B cell (primary cell): ENCODE measurements at regions not wholly inside any gene's neighbourhood (a gene's known extent, or its start where the extent isn't known, plus 50 kb on each side); places are given as distances from the start of the nearest gene placed in this dataset.

Experiments
- ATAC-seq: fragments of 200-7000 bp; cut with Tn5 transposase; one replicate; pipeline ENCODE4 v1.10.0; 2021; ENCODE audit warnings: low read depth, mild to moderate bottlenecking, moderate number of reproducible peaks, moderate library complexity
- CTCF ChIA-PET: fragments of 350-600 bp; sonication (Branson Sonifier 250); formaldehyde crosslinking; loops from one replicate; lab custom pipeline; 2021; ENCODE audit warnings: antibody characterized with exemption, inconsistent platforms; lab: Charles Lee
- POLR2A ChIA-PET: fragments of 350-600 bp; sonication (Branson Sonifier 250); formaldehyde crosslinking; loops from one replicate; lab custom pipeline; 2021; ENCODE audit warnings: antibody characterized with exemption; lab: Charles Lee
- DNase-seq: peaks from one replicate; pipeline ENCODE4 v3.0.0; 2013
- H2AFZ ChIP-seq: 2 replicates; pipeline ENCODE4 v1.6.1; 2012; ENCODE audit warnings: mild to moderate bottlenecking, low read depth, low read length; ENCODE audit not compliant: insufficient read depth, poor library complexity, severe bottlenecking
- H3K27ac ChIP-seq, 2 donors: 1 replicate in 1 of 2; 2 replicates in 1 of 2; pipeline ENCODE4 v1.5.1; 2012 to 2013; ENCODE audit warnings: low read length in 2 of 2, mild to moderate bottlenecking in 2 of 2, moderate library complexity in 1 of 2
- H3K27me3 ChIP-seq, 4 experiments: fragments of 200-600 bp in 1 of 4; sonication (generic) in 1 of 4; replicated peaks in 1 of 4; 1 replicate in 2 of 4; 2 replicates in 2 of 4; pipeline versions ENCODE4 v1.6.1 to v1.7.0; 2013 to 2016; ENCODE audit warnings: low read length in 3 of 4, mild to moderate bottlenecking in 2 of 4, mixed read lengths in 1 of 4, moderate library complexity in 1 of 4; ENCODE audit not compliant: insufficient read depth in 4 of 4, control insufficient read depth in 3 of 4; ENCODE audit errors: control extremely low read depth in 1 of 4
- H3K36me3 ChIP-seq, 2 experiments: replicated peaks in 1 of 2; 1 replicate in 1 of 2; 2 replicates in 1 of 2; pipeline versions ENCODE4 v1.6.1 to v1.7.1; 2013; ENCODE audit warnings: low read length in 1 of 2; ENCODE audit not compliant: insufficient read depth in 2 of 2, control insufficient read depth in 1 of 2; ENCODE audit errors: control extremely low read depth in 1 of 2, extremely low read depth in 1 of 2
- H3K4me1 ChIP-seq, 2 donors: fragments of 200-600 bp in 1 of 2; sonication (generic) in 1 of 2; 1 replicate in 1 of 2; 2 replicates in 1 of 2; pipeline versions ENCODE4 v1.5.1 to v1.6.1; 2013 to 2017; ENCODE audit warnings: low read length in 2 of 2; ENCODE audit not compliant: control insufficient read depth in 2 of 2, insufficient read depth in 2 of 2
- H3K4me2 ChIP-seq: replicated peaks from 2 replicates; pipeline ENCODE3; 2012; ENCODE audit warnings: mild to moderate bottlenecking, low read depth, low read length; ENCODE audit not compliant: poor library complexity, severe bottlenecking
- H3K4me3 ChIP-seq, 5 experiments: fragments of 200-600 bp in 1 of 5; sonication (generic) in 1 of 5; 1 replicate in 3 of 5; 2 replicates in 2 of 5; pipeline versions ENCODE4 v1.5.1 to v1.7.0; 2011 to 2016; ENCODE audit warnings: low read length in 4 of 5, mild to moderate bottlenecking in 4 of 5, low read depth in 2 of 5, control low read depth in 1 of 5, moderate library complexity in 1 of 5; ENCODE audit not compliant: insufficient read depth in 1 of 5; ENCODE audit errors: control extremely low read depth in 1 of 5, extremely low read depth in 1 of 5
- H3K79me2 ChIP-seq: fragments of 200-600 bp; sonication (generic); one replicate; pipeline ENCODE4 v1.6.0; 2016; ENCODE audit warnings: low read length; ENCODE audit not compliant: control insufficient read depth, insufficient read depth
- H3K9ac ChIP-seq: fragments of 200-600 bp; sonication (generic); 2 replicates; pipeline ENCODE4 v1.6.1; 2017; ENCODE audit warnings: mild to moderate bottlenecking, low read length, moderate library complexity
- H3K9me3 ChIP-seq, 3 donors: one replicate each; pipeline versions ENCODE4 v1.6.1 to v1.7.1; 2013; ENCODE audit warnings: low read length in 2 of 3; ENCODE audit not compliant: control insufficient read depth in 2 of 3, insufficient read depth in 1 of 3; ENCODE audit errors: control extremely low read depth in 1 of 3
- H4K20me1 ChIP-seq: 2 replicates; pipeline ENCODE4 v1.6.0; 2012; ENCODE audit warnings: mild to moderate bottlenecking, low read length; ENCODE audit not compliant: insufficient read depth, control insufficient read depth, poor library complexity, severe bottlenecking
- H3K27ac Mint-ChIP-seq: one replicate; pipeline ENCODE4 v1.8.0; 2021; ENCODE audit warnings: mixed read lengths
- H3K27me3 Mint-ChIP-seq: one replicate; pipeline ENCODE4 v1.8.0; 2021; ENCODE audit warnings: mixed read lengths
- H3K4me1 Mint-ChIP-seq: one replicate; pipeline ENCODE4 v1.8.0; 2021; ENCODE audit warnings: mixed read lengths
- H3K4me3 Mint-ChIP-seq: one replicate; pipeline ENCODE4 v1.8.0; 2021; ENCODE audit warnings: mixed read lengths
- H3K9me3 Mint-ChIP-seq: one replicate; pipeline ENCODE4 v1.8.0; 2022; ENCODE audit warnings: mixed read lengths; ENCODE audit not compliant: insufficient read depth
- CTCF ChIP-seq: fragments of 200-600 bp; IDR thresholded peaks from one replicate; pipeline ENCODE4 v1.8.0; 2022; ENCODE audit warnings: antibody characterized with exemption, mild to moderate bottlenecking
- EZH2 ChIP-seq: IDR thresholded peaks from 2 replicates; pipeline ENCODE4 v1.6.1; 2012; ENCODE audit warnings: borderline replicate concordance, low read depth, mild to moderate bottlenecking, moderate library complexity, low read length; ENCODE audit not compliant: insufficient read depth, poor library complexity, severe bottlenecking
- WGBS: methylation state at CpG from one replicate; pipeline ENCODE4 v1.1.5; 2013; ENCODE audit warnings: missing lambda C conversion rate; ENCODE audit not compliant: insufficient coverage; 5-methylcytosine and 5-hydroxymethylcytosine counted together
- intact Hi-C: fragments of 100-400 bp; cut with micrococcal nuclease; formaldehyde crosslinking; loops from one replicate; pipeline ENCODE4 v1.10.0; 2022

GRCh38 chr2:76326636-76327035 is 615.9 kb upstream of the GCFC2 start:
- ChIA-PET CTCF (no interaction called here), POLR2A (no interaction called here)
- no peaks in the 10 kb centered on the region for H3K27me3 Mint-ChIP-seq
- no peaks in the 10 kb centered on the region for H3K36me3 ChIP-seq
- peaks cover 4% of the 10 kb centered on the region for H3K9me3 Mint-ChIP-seq
- no peaks in the 10 kb centered on the region for H3K4me1 ChIP-seq
- no peaks in the 10 kb centered on the region for H3K27me3 ChIP-seq
- no peak overlapping the region for H3K27ac ChIP-seq
- ATAC-seq (no peak), DNase-seq (no peak)
- no peak overlapping the region for H3K9ac ChIP-seq
- H3K27ac Mint-ChIP-seq = no peak overlapping the region
- WGBS = no CpG with 5 or more reads among the region's 1 CpG
- H3K4me2 ChIP-seq = no peak overlapping the region
- no peak overlapping the region for H3K4me3 ChIP-seq
- TF ChIP-seq CTCF (no peak), EZH2 (no peak)
- H2AFZ ChIP-seq = no peak overlapping the region
- no peaks in the 10 kb centered on the region for H3K4me1 Mint-ChIP-seq
- H4K20me1 ChIP-seq = no peaks in the 10 kb centered on the region
- H3K4me3 Mint-ChIP-seq = no peak overlapping the region
- no peaks in the 10 kb centered on the region for H3K9me3 ChIP-seq
- intact Hi-C loops = no loop called here
- H3K79me2 ChIP-seq = no peaks in the 10 kb centered on the region

- H3K9ac ChIP-seq = no peak overlapping the region
- no peak overlapping the region for H3K27ac ChIP-seq
- ATAC-seq (no peak), DNase-seq (no peak)
- no peak overlapping the region for H2AFZ ChIP-seq
- no peaks in the 10 kb centered on the region for H4K20me1 ChIP-seq
- H3K4me1 ChIP-seq = no peaks in the 10 kb centered on the region
- H3K9me3 Mint-ChIP-seq = no peaks in the 10 kb centered on the region
- no peaks in the 10 kb centered on the region for H3K4me1 Mint-ChIP-seq
- no peaks in the 10 kb centered on the region for H3K27me3 Mint-ChIP-seq
- no peak for TF ChIP-seq EZH2
- TF ChIP-seq CTCF = no peak
- ChIA-PET POLR2A (no interaction called here), CTCF (no interaction called here)
- H3K27me3 ChIP-seq = no peaks in the 10 kb centered on the region
- no peak overlapping the region for H3K4me3 Mint-ChIP-seq
- no peaks in the 10 kb centered on the region for H3K36me3 ChIP-seq
- H3K9me3 ChIP-seq = no peaks in the 10 kb centered on the region
- WGBS = no CpG with 5 or more reads among the region's 4 CpGs
- no peaks in the 10 kb centered on the region for H3K79me2 ChIP-seq
- no peak overlapping the region for H3K4me3 ChIP-seq
- intact Hi-C loops = no loop called here
- H3K4me2 ChIP-seq = no peak overlapping the region
- H3K27ac Mint-ChIP-seq = no peak overlapping the region
These were observed 612.7 kb upstream of the GCFC2 start for GRCh38 chr2:76323381-76323780.
